Common myeloid progenitor, CD34-positive (primary cell): ENCODE measurements at regions not wholly inside any gene's neighbourhood (a gene's known extent, or its start where the extent isn't known, plus 50 kb on each side); places are given as distances from the start of the nearest gene placed in this dataset.
A peak's percentile ranks its signal among the peaks of the same experiment; 100 is the strongest.
"Not testable (repeated sequence)": the region's sequence is repeated elsewhere in the genome, so short reads cannot be mapped to it uniquely, and the experiment has no call there.

Source experiments
- CTCF ChIA-PET: fragments of 350-600 bp; sonication (Branson Sonifier 250); formaldehyde crosslinking; loops from one replicate; lab custom pipeline; 2021; ENCODE audit warnings: antibody characterized with exemption; lab: Charles Lee
- POLR2A ChIA-PET: fragments of 350-600 bp; sonication (Branson Sonifier 250); formaldehyde crosslinking; loops from one replicate; lab custom pipeline; 2021; ENCODE audit warnings: antibody characterized with exemption; lab: Charles Lee
- DNase-seq, 3 donors: peaks; one replicate each; pipeline versions ENCODE4 v3.0.0 to v3.0.0-alpha.2; 2013
- H3K27ac ChIP-seq, 2 experiments: 1 replicate in 1 of 2; 2 replicates in 1 of 2; pipeline ENCODE4 v1.7.0; 2013; ENCODE audit warnings: inconsistent platforms in 2 of 2, low read length in 2 of 2, mild to moderate bottlenecking in 2 of 2, low read depth in 1 of 2, moderate library complexity in 1 of 2; ENCODE audit not compliant: severe bottlenecking in 2 of 2, insufficient read depth in 1 of 2, poor library complexity in 1 of 2
- H3K27me3 ChIP-seq, 5 experiments: replicated peaks in 2 of 5; 1 replicate in 3 of 5; 2 replicates in 2 of 5; pipeline versions ENCODE4 v1.6.1 to v1.7.0; 2013; ENCODE audit warnings: low read length in 4 of 5, mild to moderate bottlenecking in 2 of 5, moderate library complexity in 2 of 5, inconsistent platforms in 1 of 5; ENCODE audit not compliant: insufficient read depth in 5 of 5, control insufficient read depth in 4 of 5
- H3K36me3 ChIP-seq, 4 experiments: 1 replicate in 2 of 4; 2 replicates in 2 of 4; pipeline versions ENCODE4 v1.6.1 to v1.7.0; 2013; ENCODE audit warnings: low read length in 3 of 4, control low read depth in 1 of 4, mild to moderate bottlenecking in 1 of 4; ENCODE audit not compliant: control insufficient read depth in 4 of 4, insufficient read depth in 4 of 4
- H3K4me1 ChIP-seq, 4 experiments: 1 replicate in 3 of 4; 2 replicates in 1 of 4; pipeline versions ENCODE4 v1.6.1 to v1.7.1; 2013; ENCODE audit warnings: low read length in 3 of 4, mild to moderate bottlenecking in 3 of 4, control low read depth in 1 of 4, inconsistent platforms in 1 of 4, moderate library complexity in 1 of 4; ENCODE audit not compliant: control insufficient read depth in 4 of 4, insufficient read depth in 4 of 4; ENCODE audit errors: control extremely low read depth in 1 of 4
- H3K4me3 ChIP-seq, 7 experiments: 1 replicate in 4 of 7; 2 replicates in 3 of 7; pipeline versions ENCODE4 v1.5.1 to v1.7.0; 2013; ENCODE audit warnings: mild to moderate bottlenecking in 7 of 7, low read length in 6 of 7, moderate library complexity in 6 of 7, inconsistent platforms in 2 of 7, low read depth in 2 of 7, control low read depth in 1 of 7; ENCODE audit not compliant: insufficient read depth in 4 of 7, control insufficient read depth in 1 of 7; ENCODE audit errors: extremely low read depth in 1 of 7
- H3K9me3 ChIP-seq, 5 experiments: 1 replicate in 4 of 5; 2 replicates in 1 of 5; pipeline versions ENCODE4 v1.6.1 to v1.7.1; 2013; ENCODE audit warnings: low read length in 4 of 5, mild to moderate bottlenecking in 2 of 5, inconsistent platforms in 1 of 5, low read depth in 1 of 5, moderate library complexity in 1 of 5; ENCODE audit not compliant: control insufficient read depth in 4 of 5, insufficient read depth in 2 of 5; ENCODE audit errors: control extremely low read depth in 1 of 5
- WGBS: methylation state at CpG from one replicate; pipeline ENCODE4 v1.1.5; 2013; ENCODE audit not compliant: insufficient coverage; 5-methylcytosine and 5-hydroxymethylcytosine counted together

GRCh38 chr22:49687333-49687732 is 140.3 kb downstream of the BRD1 start:
- H3K27ac ChIP-seq: no peak overlapping the region
- ChIA-PET POLR2A (no interaction called here), CTCF (no interaction called here)
- no peak overlapping the region for H3K4me3 ChIP-seq
- H3K4me1 ChIP-seq: no peaks in the 10 kb centered on the region
- H3K27me3 ChIP-seq: no peaks in the 10 kb centered on the region
- WGBS: 97% methylated on average over 3 of the region's 3 CpGs
- no peaks in the 10 kb centered on the region for H3K36me3 ChIP-seq
- H3K9me3 ChIP-seq: peaks cover 0 to 12% (median 5%) of the 10 kb centered on the region in 5 experiments
- DNase-seq: no peak

GRCh38 chr22:49686495-49687219 is 141.0 kb downstream of the BRD1 start:
- CTCF ChIA-PET: no interaction called here
- no peak for DNase-seq

GRCh38 chr22:49685686-49686085 is 142.0 kb downstream of the BRD1 start:
- WGBS: 93% methylated on average over 16 of the region's 18 CpGs
- ChIA-PET CTCF (no interaction called here), POLR2A (no interaction called here)
- Histone ChIP-seq H3K36me3 (no peaks in the 10 kb centered on the region), H3K9me3 (peaks cover 0 to 4% (median 0%) of the 10 kb centered on the region in 5 experiments), H3K4me3 (peak overlapping the region in 1 of 7 experiments; percentile 2), H3K4me1 (no peaks in the 10 kb centered on the region), H3K27ac (no peak overlapping the region), H3K27me3 (no peaks in the 10 kb centered on the region)
- DNase-seq: no peak

More at GRCh38 chr22:49686495-49687219, 141.0 kb downstream of the BRD1 start:
- Histone ChIP-seq H3K4me3 (no peak overlapping the region), H3K4me1 (no peaks in the 10 kb centered on the region), H3K36me3 (no peaks in the 10 kb centered on the region), H3K9me3 (peaks cover 0 to 8% (median 3%) of the 10 kb centered on the region in 5 experiments), H3K27ac (no peak overlapping the region), H3K27me3 (no peaks in the 10 kb centered on the region)
- POLR2A ChIA-PET: no interaction called here
- WGBS: 99% methylated on average over 16 of the region's 22 CpGs

GRCh38 chr22:49685116-49685515 is 142.6 kb downstream of the BRD1 start:
- POLR2A ChIA-PET: no interaction called here
- CTCF ChIA-PET: no interaction called here

GRCh38 chr22:49683032-49683431 is 144.6 kb downstream of the BRD1 start:
- Histone ChIP-seq H3K4me3 (no peak overlapping the region), H3K27me3 (no peaks in the 10 kb centered on the region), H3K9me3 (peaks cover 0 to 4% (median 0%) of the 10 kb centered on the region in 5 experiments), H3K27ac (no peak overlapping the region), H3K4me1 (peaks cover 0 to 10% (median 8%) of the 10 kb centered on the region in 4 experiments), H3K36me3 (no peaks in the 10 kb centered on the region)
- no peak for DNase-seq
- CTCF ChIA-PET: no interaction called here
- POLR2A ChIA-PET: no interaction called here
- no CpG with 5 or more reads among the region's 3 CpGs for WGBS

More at GRCh38 chr22:49685116-49685515, 142.6 kb downstream of the BRD1 start:
- Histone ChIP-seq H3K27ac (no peak overlapping the region), H3K9me3 (peaks cover 0 to 4% (median 0%) of the 10 kb centered on the region in 5 experiments), H3K36me3 (no peaks in the 10 kb centered on the region), H3K4me3 (no peak overlapping the region), H3K4me1 (no peaks in the 10 kb centered on the region), H3K27me3 (no peaks in the 10 kb centered on the region)
- 90% methylated on average over 3 of the region's 9 CpGs for WGBS
- no peak for DNase-seq

GRCh38 chr22:49680819-49681218 is 146.9 kb downstream of the BRD1 start:
- DNase-seq, POLR2A ChIA-PET, H3K4me3 ChIP-seq, H3K9me3 ChIP-seq, H3K36me3 ChIP-seq, H3K27ac ChIP-seq, CTCF ChIA-PET, H3K27me3 ChIP-seq: not testable (repeated sequence)
- WGBS: no CpG with 5 or more reads among the region's 6 CpGs
- H3K4me1 ChIP-seq: peaks cover 0 to 10% (median 8%) of the 10 kb centered on the region in 4 experiments

GRCh38 chr22:49678842-49679170 is 148.9 kb downstream of the BRD1 start:
- no peaks in the 10 kb centered on the region for H3K36me3 ChIP-seq
- H3K4me3 ChIP-seq: peak overlapping the region in 4 of 7 experiments; percentile 10 to 64 (median 34)
- H3K27ac ChIP-seq: no peak overlapping the region
- peaks cover 0 to 4% (median 0%) of the 10 kb centered on the region in 5 experiments for H3K9me3 ChIP-seq
- 83% methylated on average over 9 of the region's 10 CpGs for WGBS
- peaks cover 0 to 10% (median 8%) of the 10 kb centered on the region in 4 experiments for H3K4me1 ChIP-seq
- ChIA-PET CTCF (interaction anchor here (1.2 kb wide), 1 partner anchor 29 kb away, joined by 3 read pairs; no protein-coding TSS in a partner anchor), POLR2A (no interaction called here)
- DNase-seq: no peak
- H3K27me3 ChIP-seq: no peaks in the 10 kb centered on the region
